H1 (cell line): ENCODE measurements at regions not wholly inside any gene's neighbourhood (a gene's known extent, or its start where the extent isn't known, plus 50 kb on each side); places are given as distances from the start of the nearest gene placed in this dataset.
A peak's percentile ranks its signal among the peaks of the same experiment; 100 is the strongest.

Experiments used
- CTCF ChIA-PET: fragments of 300-600 bp; sonication (Branson Sonifier 250); formaldehyde crosslinking; loops from one replicate; lab custom pipeline; 2021; ENCODE audit not compliant: partially characterized antibody; lab: Charles Lee
- POLR2A ChIA-PET: fragments of 300-600 bp; sonication (Branson Sonifier 250); formaldehyde crosslinking; loops from one replicate; lab custom pipeline; 2021; ENCODE audit warnings: inconsistent platforms; ENCODE audit not compliant: partially characterized antibody; lab: Charles Lee
- DNase-seq, 2 experiments: peaks; one replicate each; pipeline versions ENCODE4 v3.0.0 to v3.0.0-alpha.2; 2010 to 2022; ENCODE audit warnings: low spot score in 2 of 2, low read depth in 1 of 2, mixed read lengths in 1 of 2
- FAIRE-seq: peaks from 2 replicates; lab custom pipeline; 2011; peaks lifted over from hg19 to GRCh38; lab: Jason Lieb, UNC
- H2AFZ ChIP-seq: 2 replicates; pipeline ENCODE4 v1.8.1; 2012; ENCODE audit warnings: low read length, inconsistent platforms
- H2AK5ac ChIP-seq: 2 replicates; pipeline ENCODE4 v1.6.1; 2013; ENCODE audit warnings: low read depth, low read length
- H2BK120ac ChIP-seq: replicated peaks from 2 replicates; pipeline ENCODE3; 2013; ENCODE audit warnings: low read depth, low read length, inconsistent platforms
- H2BK12ac ChIP-seq: 2 replicates; pipeline ENCODE4 v1.6.1; 2013; ENCODE audit warnings: low read depth, low read length
- H2BK15ac ChIP-seq: 2 replicates; pipeline ENCODE4 v1.6.1; 2013; ENCODE audit warnings: low read length
- H2BK20ac ChIP-seq: 2 replicates; pipeline ENCODE4 v1.6.1; 2013; ENCODE audit warnings: low read length
- H2BK5ac ChIP-seq: 2 replicates; pipeline ENCODE4 v1.6.1; 2013; ENCODE audit warnings: low read depth, low read length
- H3K14ac ChIP-seq: 2 replicates; pipeline ENCODE4 v1.6.1; 2013; ENCODE audit warnings: inconsistent platforms; ENCODE audit not compliant: insufficient read length
- H3K18ac ChIP-seq: 2 replicates; pipeline ENCODE4 v1.6.1; 2013; ENCODE audit warnings: low read length; ENCODE audit errors: extremely low read depth
- H3K23ac ChIP-seq: 2 replicates; pipeline ENCODE4 v1.6.1; 2013; ENCODE audit warnings: inconsistent platforms; ENCODE audit not compliant: insufficient read length
- H3K23me2 ChIP-seq: 2 replicates; pipeline ENCODE4 v1.6.1; 2013; ENCODE audit warnings: low read depth, low read length
- H3K27ac ChIP-seq: 2 replicates; pipeline ENCODE4 v1.6.1; 2011; ENCODE audit warnings: low read depth, low read length, inconsistent platforms
- H3K27me3 ChIP-seq, 4 experiments: replicated peaks in 1 of 4; 1 replicate in 1 of 4; 2 replicates in 3 of 4; pipeline versions ENCODE4 v1.6.1 to v1.8.1; 2011 to 2013; ENCODE audit warnings: low read length in 3 of 4, mild to moderate bottlenecking in 3 of 4, inconsistent platforms in 2 of 4, mixed read lengths in 2 of 4, moderate library complexity in 1 of 4; ENCODE audit not compliant: control insufficient read depth in 3 of 4, insufficient read depth in 3 of 4; ENCODE audit errors: extremely low read depth in 1 of 4
- H3K36me3 ChIP-seq, 4 experiments: 2 replicates each; pipeline versions ENCODE4 v1.6.1 to v1.8.1; 2011 to 2013; ENCODE audit warnings: mild to moderate bottlenecking in 4 of 4, low read length in 3 of 4, moderate library complexity in 2 of 4, control low read depth in 1 of 4, inconsistent platforms in 1 of 4; ENCODE audit not compliant: insufficient read depth in 4 of 4, control insufficient read depth in 2 of 4
- H3K4ac ChIP-seq: replicated peaks from 2 replicates; pipeline ENCODE3; 2013; ENCODE audit warnings: low read length, low read depth, mixed read lengths, inconsistent platforms; ENCODE audit not compliant: insufficient read length
- H3K4me1 ChIP-seq, 4 experiments: replicated peaks in 1 of 4; 1 replicate in 1 of 4; 2 replicates in 3 of 4; pipeline versions ENCODE4 v1.6.1 to v1.8.1; 2011 to 2013; ENCODE audit warnings: low read length in 3 of 4, inconsistent platforms in 2 of 4, mixed read lengths in 1 of 4; ENCODE audit not compliant: insufficient read depth in 4 of 4, control insufficient read depth in 3 of 4
- H3K4me2 ChIP-seq, 2 experiments: 2 replicates each; pipeline versions ENCODE4 v1.6.1 to v1.8.1; 2011 to 2013; ENCODE audit warnings: low read depth in 2 of 2, low read length in 2 of 2, control low read depth in 1 of 2, inconsistent platforms in 1 of 2, mild to moderate bottlenecking in 1 of 2; ENCODE audit not compliant: insufficient read depth in 1 of 2
- H3K4me3 ChIP-seq, 4 experiments: fragments of 200-600, 300-600 bp in 1 of 4; sonication (generic), shearing (Covaris generic), sonication (Bioruptor Twin) in 1 of 4; 2 replicates each; pipeline versions ENCODE4 v1.5.1 to v1.8.1; 2011 to 2016; ENCODE audit warnings: low read length in 4 of 4, low read depth in 3 of 4, control low read depth in 2 of 4, inconsistent platforms in 2 of 4, mild to moderate bottlenecking in 2 of 4, mixed read lengths in 1 of 4, moderate library complexity in 1 of 4; ENCODE audit not compliant: insufficient read depth in 2 of 4; ENCODE audit errors: extremely low read depth in 1 of 4
- H3K56ac ChIP-seq: replicated peaks from 2 replicates; pipeline ENCODE3; 2013; ENCODE audit warnings: low read depth, mild to moderate bottlenecking, mixed read lengths, low read length, inconsistent platforms; ENCODE audit not compliant: insufficient read length
- H3K79me1 ChIP-seq: 2 replicates; pipeline ENCODE4 v1.6.1; 2013; ENCODE audit warnings: low read depth, low read length, control low read depth
- H3K79me2 ChIP-seq, 2 experiments: 2 replicates each; pipeline versions ENCODE4 v1.6.1 to v1.8.1; 2012 to 2013; ENCODE audit warnings: low read length in 2 of 2, mild to moderate bottlenecking in 2 of 2, inconsistent platforms in 1 of 2; ENCODE audit not compliant: insufficient read depth in 2 of 2, control insufficient read depth in 1 of 2
- H3K9ac ChIP-seq, 4 experiments: replicated peaks in 1 of 4; 1 replicate in 1 of 4; 2 replicates in 3 of 4; pipeline versions ENCODE4 v1.6.1 to v1.8.1; 2011 to 2013; ENCODE audit warnings: low read depth in 3 of 4, low read length in 3 of 4, control low read depth in 2 of 4, mild to moderate bottlenecking in 2 of 4, moderate library complexity in 2 of 4, inconsistent platforms in 1 of 4; ENCODE audit errors: extremely low read depth in 1 of 4
- H3K9me3 ChIP-seq, 2 experiments: 2 replicates each; pipeline versions ENCODE4 v1.6.1 to v1.8.1; 2012 to 2013; ENCODE audit warnings: mild to moderate bottlenecking in 2 of 2, moderate library complexity in 2 of 2, control low read depth in 1 of 2, inconsistent platforms in 1 of 2, low read depth in 1 of 2, low read length in 1 of 2, mixed read lengths in 1 of 2; ENCODE audit not compliant: insufficient read depth in 2 of 2
- H4K20me1 ChIP-seq, 2 experiments: replicated peaks in 1 of 2; 2 replicates each; pipeline versions ENCODE3 to v1.8.1; 2011 to 2013; ENCODE audit warnings: inconsistent platforms in 2 of 2, low read length in 2 of 2, mild to moderate bottlenecking in 1 of 2; ENCODE audit not compliant: insufficient read depth in 2 of 2, control insufficient read depth in 1 of 2
- H4K5ac ChIP-seq: 2 replicates; pipeline ENCODE4 v1.6.1; 2013; ENCODE audit warnings: low read length, low read depth, mixed read lengths, inconsistent platforms; ENCODE audit not compliant: insufficient read length
- H4K8ac ChIP-seq: 2 replicates; pipeline ENCODE4 v1.8.0; 2013; ENCODE audit warnings: mild to moderate bottlenecking, moderate library complexity, low read length, inconsistent platforms; ENCODE audit not compliant: insufficient read depth; ENCODE audit errors: extremely low read depth
- H4K91ac ChIP-seq: replicated peaks from 2 replicates; pipeline ENCODE3; 2013; ENCODE audit warnings: low read length, mixed read lengths, inconsistent platforms; ENCODE audit not compliant: insufficient read length
- ASH2L ChIP-seq: fragments of 200-600, 300-600 bp; sonication (generic); IDR thresholded peaks from one replicate; pipeline ENCODE4 v1.7.1; 2017; ENCODE audit warnings: low read length
- BRCA1 ChIP-seq: IDR thresholded peaks from 2 replicates; pipeline ENCODE4 v1.6.1; 2012; ENCODE audit warnings: low read depth, low read length, improper control_type of control experiment
- WGBS, 2 experiments: shearing (Covaris generic) in 1 of 2; methylation state at CpG; one replicate each; pipeline versions ENCODE4 v1.1.6 to v1.1.7; 2013 to 2015; ENCODE audit warnings: low lambda C conversion rate in 2 of 2, mixed read lengths in 2 of 2, inconsistent platforms in 1 of 2, low coverage in 1 of 2, missing lambda C conversion rate in 1 of 2; ENCODE audit not compliant: insufficient replicate concordance in 2 of 2, insufficient coverage in 1 of 2, insufficient read length in 1 of 2; ENCODE audit errors: extremely low coverage in 1 of 2, missing lambda C conversion rate in 1 of 2; 5-methylcytosine and 5-hydroxymethylcytosine counted together

GRCh38 chr21:15121655-15122120 is 56.9 kb upstream of the NRIP1 start:
- POLR2A ChIA-PET: interaction anchor here (1.0 kb wide), 1 partner anchor 9 kb away, joined by 3 read pairs; no protein-coding TSS in a partner anchor
- Histone ChIP-seq H3K9me3 (no peaks in the 10 kb centered on the region), H3K56ac (peak overlapping the region; percentile 34), H4K8ac (no peak overlapping the region), H3K9ac (no peak overlapping the region), H3K79me2 (no peaks in the 10 kb centered on the region), H3K4ac (peak overlapping the region; percentile 28), H4K20me1 (no peaks in the 10 kb centered on the region), H3K79me1 (no peaks in the 10 kb centered on the region), H3K4me1 (peaks cover 0 to 8% (median 4%) of the 10 kb centered on the region in 4 experiments; a peak in 4 of 7 replicates), H3K23me2 (no peaks in the 10 kb centered on the region), H3K27ac (no peak overlapping the region), H2BK15ac (peak overlapping the region; percentile 68; the same call in 1 of the 2 replicates), H2BK12ac (peak overlapping the region; percentile 60; the same call in 1 of the 2 replicates), H4K91ac (peak overlapping the region; percentile 79), H2BK20ac (peak overlapping the region; percentile 51; the same call in 1 of the 2 replicates), H2AFZ (peak overlapping the region; percentile 100), H3K4me3 (peak overlapping the region in 1 of 4 experiments; percentile 17; a peak in 1 of 8 replicates), H3K23ac (no peak overlapping the region), H4K5ac (no peak overlapping the region), H2AK5ac (0 out of 2 replicates have a peak overlapping the region, but pooled peaks have one; percentile 18), H3K4me2 (peak overlapping the region; percentile 40 to 46), H2BK120ac (no peak overlapping the region), H3K27me3 (no peaks in the 10 kb centered on the region), H3K36me3 (no peaks in the 10 kb centered on the region), H3K18ac (peak overlapping the region; percentile 36; the same call in 1 of the 2 replicates), H3K14ac (no peak overlapping the region), H2BK5ac (peak overlapping the region; percentile 86; the same call in 1 of the 2 replicates)
- TF ChIP-seq ASH2L: peak; percentile 25
- no peak for TF ChIP-seq BRCA1
- FAIRE-seq (peak; percentile 45), DNase-seq (no peak)
- WGBS, 2 experiments: 56% methylated on average over 3 of the region's 3 CpGs; no CpG with 5 or more reads in 1 of the 2 experiments
- CTCF ChIA-PET: interaction anchor here (0.6 to 1.6 kb wide), 3 partner anchors 9 to 856 kb away, joined by 3 to 4 read pairs (median 3); no protein-coding TSS in a partner anchor
